Sigmoid colon (tissue), 6 donors: ENCODE measurements at regions not wholly inside any gene's neighbourhood (a gene's known extent, or its start where the extent isn't known, plus 50 kb on each side); places are given as distances from the start of the nearest gene placed in this dataset.

Source experiments
- DNase-seq: peaks from one replicate; pipeline ENCODE4 v3.0.0-alpha.2; 2019
- H3K27ac ChIP-seq, 4 donors: fragments of 200-600 bp; sonication (generic); one replicate each; pipeline ENCODE4 v1.5.1; 2016 to 2019; ENCODE audit warnings: mild to moderate bottlenecking in 1 of 4
- H3K27me3 ChIP-seq, 3 donors: fragments of 200-600 bp; sonication (generic); one replicate each; pipeline ENCODE4 v1.5.1; 2019; ENCODE audit warnings: mild to moderate bottlenecking in 1 of 3
- H3K36me3 ChIP-seq, 4 donors: fragments of 200-600 bp; sonication (generic); one replicate each; pipeline ENCODE4 v1.5.1; 2016 to 2019
- H3K4me1 ChIP-seq, 4 donors: fragments of 200-600 bp; sonication (generic); one replicate each; pipeline ENCODE4 v1.5.1; 2017 to 2019
- H3K4me3 ChIP-seq, 4 donors: fragments of 200-600 bp; sonication (generic); one replicate each; pipeline ENCODE4 v1.5.1; 2017 to 2019; ENCODE audit warnings: mild to moderate bottlenecking in 2 of 4, moderate library complexity in 1 of 4
- H3K9me3 ChIP-seq, 4 donors: fragments of 200-600 bp in 3 of 4; sonication (generic) in 3 of 4; one replicate each; pipeline versions ENCODE4 v1.5.1 to v1.6.1; 2013 to 2019
- CTCF ChIP-seq, 4 experiments: fragments of 450-650 bp in 3 of 4; fragments of 200-600 bp in 1 of 4; IDR thresholded peaks; one replicate each; pipeline ENCODE4 v1.5.1; 2016 to 2019; ENCODE audit warnings: antibody characterized with exemption in 4 of 4, mild to moderate bottlenecking in 3 of 4, moderate library complexity in 2 of 4
- EP300 ChIP-seq, 4 donors: sonication (generic); formaldehyde crosslinking; IDR thresholded peaks; one replicate each; pipeline ENCODE4 v1.6.1; 2017; ENCODE audit warnings: antibody characterized with exemption in 4 of 4
- POLR2A ChIP-seq, 2 donors: fragments of 450-650 bp; IDR thresholded peaks; one replicate each; pipeline ENCODE4 v1.6.1; 2016; ENCODE audit warnings: antibody characterized with exemption in 2 of 2, mild to moderate bottlenecking in 2 of 2, moderate library complexity in 2 of 2
- POLR2AphosphoS5 ChIP-seq, 4 donors: sonication (generic); formaldehyde crosslinking; IDR thresholded peaks; one replicate each; pipeline ENCODE4 v1.6.1; 2017; ENCODE audit warnings: antibody characterized with exemption in 4 of 4
- WGBS, 2 donors: extraction: QIAGEN DNeasy Blood & Tissue Kit; methylation state at CpG; one replicate each; pipeline ENCODE4 v1.1.7; 2013; 5-methylcytosine and 5-hydroxymethylcytosine counted together
- intact Hi-C: fragments of 100-400 bp; cut with DNase I; formaldehyde crosslinking; loops from one replicate; pipeline ENCODE4 v1.15.1; 2023
- donor health status: healthy with polysubstance abuse.
- donor health status: healthy.

- DNase-seq: no peak
- H3K9me3 ChIP-seq: no peaks in the 10 kb centered on the region
- WGBS, 2 donors: 71 to 85% methylated on average over 2 of the region's 2 CpGs
These were observed 1909.1 kb upstream of the PCDH7 start for GRCh38 chr4:28811025-28811424.

GRCh38 chr4:28822163-28822562 lies 1898.0 kb upstream of the PCDH7 start:
- no peaks in the 10 kb centered on the region for H3K36me3 ChIP-seq
- no peaks in the 10 kb centered on the region for H3K4me1 ChIP-seq
- H3K27me3 ChIP-seq: no peaks in the 10 kb centered on the region
- no peaks in the 10 kb centered on the region for H3K9me3 ChIP-seq
- no peak overlapping the region for H3K27ac ChIP-seq
- DNase-seq: no peak
- intact Hi-C loops: no loop called here
- no peak overlapping the region for H3K4me3 ChIP-seq
- TF ChIP-seq POLR2A (IDR thresholded peaks at IDR 0.05) (no peak), POLR2AphosphoS5 (IDR thresholded peaks at IDR 0.05) (no peak), EP300 (IDR thresholded peaks at IDR 0.05) (no peak), CTCF (IDR thresholded peaks at IDR 0.05) (no peak)

More at GRCh38 chr4:28811025-28811424, 1909.1 kb upstream of the PCDH7 start:
- H3K36me3 ChIP-seq: no peaks in the 10 kb centered on the region
- H3K27me3 ChIP-seq: no peaks in the 10 kb centered on the region
- TF ChIP-seq POLR2A (IDR thresholded peaks at IDR 0.05) (no peak), POLR2AphosphoS5 (IDR thresholded peaks at IDR 0.05) (no peak), CTCF (IDR thresholded peaks at IDR 0.05) (no peak)
- intact Hi-C loops: no loop called here
- H3K4me1 ChIP-seq: no peaks in the 10 kb centered on the region
- no peak overlapping the region for H3K4me3 ChIP-seq
- no peak overlapping the region for H3K27ac ChIP-seq

- intact Hi-C loops: no loop called here
- Histone ChIP-seq H3K4me1 (no peaks in the 10 kb centered on the region), H3K4me3 (no peak overlapping the region), H3K27me3 (no peaks in the 10 kb centered on the region), H3K9me3 (no peaks in the 10 kb centered on the region), H3K27ac (no peak overlapping the region), H3K36me3 (no peaks in the 10 kb centered on the region)
- DNase-seq: no peak
- no peak for TF ChIP-seq CTCF (IDR thresholded peaks at IDR 0.05)
- no peak for TF ChIP-seq POLR2A (IDR thresholded peaks at IDR 0.05)
- no peak for TF ChIP-seq POLR2AphosphoS5 (IDR thresholded peaks at IDR 0.05)
- TF ChIP-seq EP300 (IDR thresholded peaks at IDR 0.05): no peak
- WGBS, 2 donors: 94 to 96% methylated on average over 24 of the region's 24 CpGs
These were observed 1892.3 kb upstream of the PCDH7 start for GRCh38 chr4:28827866-28828265.

- intact Hi-C loops: no loop called here
- Histone ChIP-seq H3K27ac (no peak overlapping the region), H3K9me3 (no peaks in the 10 kb centered on the region), H3K27me3 (no peaks in the 10 kb centered on the region), H3K4me3 (no peak overlapping the region), H3K36me3 (no peaks in the 10 kb centered on the region), H3K4me1 (no peaks in the 10 kb centered on the region)
- no peak for TF ChIP-seq POLR2A (IDR thresholded peaks at IDR 0.05)
- no peak for TF ChIP-seq POLR2AphosphoS5 (IDR thresholded peaks at IDR 0.05)
- no peak for TF ChIP-seq EP300 (IDR thresholded peaks at IDR 0.05)
- no peak for TF ChIP-seq CTCF (IDR thresholded peaks at IDR 0.05)
- 84 to 87% methylated on average over 3 of the region's 3 CpGs for WGBS, 2 donors
- no peak for DNase-seq
These were observed 1888.3 kb upstream of the PCDH7 start for GRCh38 chr4:28831867-28832266.

- TF ChIP-seq EP300 (IDR thresholded peaks at IDR 0.05) (no peak), CTCF (IDR thresholded peaks at IDR 0.05) (no peak), POLR2A (IDR thresholded peaks at IDR 0.05) (no peak), POLR2AphosphoS5 (IDR thresholded peaks at IDR 0.05) (no peak)
- no peak overlapping the region for H3K4me3 ChIP-seq
- WGBS, 2 donors: 23 to 49% methylated on average over 1 of the region's 1 CpG
- intact Hi-C loops: no loop called here
- no peak for DNase-seq
- no peaks in the 10 kb centered on the region for H3K4me1 ChIP-seq
- no peaks in the 10 kb centered on the region for H3K9me3 ChIP-seq
- no peaks in the 10 kb centered on the region for H3K27me3 ChIP-seq
- no peaks in the 10 kb centered on the region for H3K36me3 ChIP-seq
- H3K27ac ChIP-seq: no peak overlapping the region
These were observed 1887.7 kb upstream of the PCDH7 start for GRCh38 chr4:28832444-28832843.
